22Rv1 (cell line): ENCODE measurements at regions not wholly inside any gene's neighbourhood (a gene's known extent, or its start where the extent isn't known, plus 50 kb on each side); places are given as distances from the start of the nearest gene placed in this dataset.

Source experiments
- H3K27ac ChIP-seq: fragments of 450-650 bp; 2 replicates; pipeline ENCODE4 v1.5.1; 2017
- CTCF ChIP-seq: fragments of 450-650 bp; IDR thresholded peaks from 2 replicates; pipeline ENCODE4 v1.5.1; 2017; ENCODE audit warnings: mild to moderate bottlenecking
- ZFX ChIP-seq: fragments of 450-650 bp; IDR thresholded peaks from 2 replicates; pipeline ENCODE4 v1.6.1; 2017; ENCODE audit warnings: antibody characterized with exemption, borderline replicate concordance

- TF ChIP-seq CTCF (no peak), ZFX (no peak)
- H3K27ac ChIP-seq: no peak overlapping the region
Measured at GRCh38 chr4:186819342-186820086, 95.9 kb upstream of the FAT1 start.

GRCh38 chr4:186820391-186820891, 96.8 kb upstream of the FAT1 start:
- H3K27ac ChIP-seq: no peak overlapping the region
- TF ChIP-seq CTCF (no peak), ZFX (no peak)

GRCh38 chr4:186823989-186824388, 100.3 kb upstream of the FAT1 start:
- TF ChIP-seq CTCF (no peak), ZFX (no peak)
- H3K27ac ChIP-seq: no peak overlapping the region

DNA sequence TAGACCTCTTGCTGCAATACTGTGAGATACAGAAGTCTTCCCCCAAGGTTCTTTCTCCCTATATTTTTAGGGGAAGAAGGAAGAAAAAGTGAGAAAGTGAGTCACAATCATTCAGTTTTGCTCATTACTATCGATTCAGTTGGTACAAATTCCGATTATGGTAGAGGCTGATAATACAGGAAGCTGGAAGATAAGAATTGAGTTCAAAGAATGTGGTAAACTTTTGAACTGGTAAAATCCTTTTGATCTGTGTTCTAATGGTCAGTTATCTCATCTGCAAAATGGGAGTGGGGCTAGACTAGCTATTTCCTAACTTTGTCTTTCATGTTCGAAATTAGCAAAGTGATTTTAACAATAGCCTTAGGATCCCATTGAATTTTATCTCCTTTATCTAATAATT, 101.4 kb upstream of the FAT1 start:
- no peak overlapping the region for H3K27ac ChIP-seq
- no peak for TF ChIP-seq ZFX
- TF ChIP-seq CTCF: no peak

DNA sequence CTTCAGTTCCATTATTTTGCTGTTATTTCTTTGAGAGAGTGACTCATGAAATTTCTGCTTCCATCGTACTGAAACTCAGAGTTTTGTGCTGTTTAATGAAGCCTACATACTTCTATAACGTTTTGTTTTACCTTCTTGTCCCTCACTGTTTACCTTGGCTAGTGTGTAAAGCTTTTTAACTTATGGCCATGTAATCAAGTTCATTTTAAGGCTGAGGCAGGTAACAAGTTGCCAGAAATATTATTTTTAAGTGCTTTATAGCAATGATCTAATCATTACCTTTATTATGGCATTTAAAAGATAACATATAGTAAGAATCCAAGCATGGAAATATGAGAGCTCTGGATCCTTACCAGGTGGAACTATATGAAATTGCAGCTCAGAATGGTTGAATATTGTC, 102.3 kb upstream of the FAT1 start:
- no peak overlapping the region for H3K27ac ChIP-seq
- no peak for TF ChIP-seq ZFX
- no peak for TF ChIP-seq CTCF

DNA sequence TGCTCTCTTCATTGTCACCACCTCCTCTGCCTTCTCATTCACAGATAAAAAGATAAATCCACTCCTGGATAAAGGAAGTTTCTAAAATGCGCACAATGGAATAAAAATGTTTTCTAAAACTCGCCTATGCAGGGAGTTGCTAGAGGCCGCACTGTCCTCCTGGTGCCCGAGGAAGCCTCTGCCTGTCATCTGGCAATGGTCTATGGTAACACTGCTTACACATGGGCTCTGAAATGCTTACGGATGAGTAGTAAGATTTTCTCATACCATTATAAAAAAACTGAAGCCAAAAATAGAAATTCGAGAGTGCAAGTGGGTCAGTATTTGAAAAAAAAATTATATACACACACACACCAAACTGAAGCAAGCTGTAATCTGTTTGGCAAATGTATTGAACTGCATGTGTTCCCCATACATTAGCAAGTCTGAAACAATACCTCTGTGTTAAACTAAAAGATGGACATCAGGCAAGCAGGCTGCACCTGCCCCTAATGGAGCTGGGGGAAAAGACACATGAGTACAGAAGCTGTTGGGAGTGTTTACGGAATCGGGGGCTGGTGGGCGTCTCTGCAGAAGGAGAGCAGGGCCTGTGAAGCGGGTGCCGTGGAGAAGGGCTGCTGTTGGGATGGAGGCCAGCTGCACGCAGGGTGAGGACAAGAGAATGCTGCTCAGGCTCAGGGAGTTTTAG, 103.3 kb upstream of the FAT1 start:
- no peak for TF ChIP-seq CTCF
- no peak for TF ChIP-seq ZFX
- no peak overlapping the region for H3K27ac ChIP-seq

GRCh38 chr4:186827534-186827897, 103.9 kb upstream of the FAT1 start:
- no peak overlapping the region for H3K27ac ChIP-seq
- TF ChIP-seq ZFX: no peak
- no peak for TF ChIP-seq CTCF
